Kidney epithelial cell (primary cell): ENCODE measurements at regions not wholly inside any gene's neighbourhood (a gene's known extent, or its start where the extent isn't known, plus 50 kb on each side); places are given as distances from the start of the nearest gene placed in this dataset.

Source experiments
- DNase-seq: peaks from one replicate; pipeline ENCODE4 v3.0.0-alpha.2; 2010; ENCODE audit warnings: low read depth
- H3K27me3 ChIP-seq: 2 replicates; pipeline ENCODE4 v1.6.0; 2011; ENCODE audit warnings: low read length; ENCODE audit not compliant: control insufficient read depth, insufficient read depth
- H3K36me3 ChIP-seq: 2 replicates; pipeline ENCODE4 v1.5.1; 2011; ENCODE audit warnings: low read length; ENCODE audit not compliant: control insufficient read depth, insufficient read depth
- H3K4me3 ChIP-seq: 2 replicates; pipeline ENCODE4 v1.5.1; 2011; ENCODE audit warnings: low read depth, mild to moderate bottlenecking, control low read depth, low read length
- TF ChIP-seq, protein P1 (sequence below): IDR thresholded peaks from 2 replicates; pipeline ENCODE4 v1.5.1; 2011; ENCODE audit warnings: mild to moderate bottlenecking, moderate library complexity, low read length, control low read depth, inconsistent platforms; ENCODE audit not compliant: insufficient read depth, poor library complexity, severe bottlenecking

DNA sequence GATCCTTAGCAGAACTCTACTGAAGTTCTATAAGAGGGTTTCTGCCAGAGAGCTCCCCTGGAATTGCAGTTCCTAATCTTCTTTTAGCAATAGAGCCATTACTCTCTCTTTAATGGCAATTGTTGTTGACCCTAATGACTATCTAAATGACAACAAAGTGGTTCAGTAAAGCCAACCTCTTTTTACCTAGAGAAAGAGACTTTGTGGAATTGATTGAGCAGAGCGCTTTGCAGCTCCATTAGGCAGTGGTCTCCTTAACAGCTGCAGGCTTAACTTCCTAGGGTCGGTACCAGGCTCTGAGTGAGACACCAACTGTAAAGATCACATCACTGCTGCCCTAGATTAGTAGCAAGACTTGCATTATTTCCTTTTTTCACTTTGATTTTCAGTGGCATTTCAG lies 1472.9 kb upstream of the TENM3 start:
- Histone ChIP-seq H3K36me3 (no peaks in the 10 kb centered on the region), H3K27me3 (no peaks in the 10 kb centered on the region), H3K4me3 (no peak overlapping the region)
- TF ChIP-seq, protein P1, sequence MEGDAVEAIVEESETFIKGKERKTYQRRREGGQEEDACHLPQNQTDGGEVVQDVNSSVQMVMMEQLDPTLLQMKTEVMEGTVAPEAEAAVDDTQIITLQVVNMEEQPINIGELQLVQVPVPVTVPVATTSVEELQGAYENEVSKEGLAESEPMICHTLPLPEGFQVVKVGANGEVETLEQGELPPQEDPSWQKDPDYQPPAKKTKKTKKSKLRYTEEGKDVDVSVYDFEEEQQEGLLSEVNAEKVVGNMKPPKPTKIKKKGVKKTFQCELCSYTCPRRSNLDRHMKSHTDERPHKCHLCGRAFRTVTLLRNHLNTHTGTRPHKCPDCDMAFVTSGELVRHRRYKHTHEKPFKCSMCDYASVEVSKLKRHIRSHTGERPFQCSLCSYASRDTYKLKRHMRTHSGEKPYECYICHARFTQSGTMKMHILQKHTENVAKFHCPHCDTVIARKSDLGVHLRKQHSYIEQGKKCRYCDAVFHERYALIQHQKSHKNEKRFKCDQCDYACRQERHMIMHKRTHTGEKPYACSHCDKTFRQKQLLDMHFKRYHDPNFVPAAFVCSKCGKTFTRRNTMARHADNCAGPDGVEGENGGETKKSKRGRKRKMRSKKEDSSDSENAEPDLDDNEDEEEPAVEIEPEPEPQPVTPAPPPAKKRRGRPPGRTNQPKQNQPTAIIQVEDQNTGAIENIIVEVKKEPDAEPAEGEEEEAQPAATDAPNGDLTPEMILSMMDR: no peak
- DNase-seq: no peak

GRCh38 chr4:180784940-180785339 lies 1458.3 kb upstream of the TENM3 start:
- Histone ChIP-seq H3K27me3 (no peaks in the 10 kb centered on the region), H3K4me3 (no peak overlapping the region), H3K36me3 (no peaks in the 10 kb centered on the region)
- DNase-seq: no peak
- TF ChIP-seq, protein P1: no peak

DNA sequence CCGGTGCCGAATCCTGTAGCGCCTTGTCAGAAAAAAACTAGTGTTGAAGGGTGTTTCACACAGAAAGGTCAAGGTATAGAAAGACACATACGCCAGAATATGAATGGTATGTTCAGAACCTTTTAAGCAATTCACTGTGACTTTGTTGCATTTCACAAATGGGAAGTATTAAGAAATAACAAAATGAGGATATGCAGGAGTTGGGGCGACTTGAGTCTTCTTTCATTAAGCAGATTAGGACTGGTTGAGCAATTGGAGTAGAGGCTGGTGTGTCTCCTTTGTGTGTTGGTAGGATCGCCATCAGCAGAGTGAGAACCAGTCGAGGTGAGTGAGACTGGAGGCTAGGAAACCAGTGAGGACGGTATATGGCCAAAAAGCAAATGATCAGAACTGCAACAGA lies 1454.5 kb upstream of the TENM3 start:
- Histone ChIP-seq H3K27me3 (no peaks in the 10 kb centered on the region), H3K36me3 (no peaks in the 10 kb centered on the region), H3K4me3 (no peak overlapping the region)
- TF ChIP-seq, protein P1: no peak
- DNase-seq: no peak

GRCh38 chr4:180789929-180790328 lies 1453.3 kb upstream of the TENM3 start:
- TF ChIP-seq, protein P1: no peak

DNA sequence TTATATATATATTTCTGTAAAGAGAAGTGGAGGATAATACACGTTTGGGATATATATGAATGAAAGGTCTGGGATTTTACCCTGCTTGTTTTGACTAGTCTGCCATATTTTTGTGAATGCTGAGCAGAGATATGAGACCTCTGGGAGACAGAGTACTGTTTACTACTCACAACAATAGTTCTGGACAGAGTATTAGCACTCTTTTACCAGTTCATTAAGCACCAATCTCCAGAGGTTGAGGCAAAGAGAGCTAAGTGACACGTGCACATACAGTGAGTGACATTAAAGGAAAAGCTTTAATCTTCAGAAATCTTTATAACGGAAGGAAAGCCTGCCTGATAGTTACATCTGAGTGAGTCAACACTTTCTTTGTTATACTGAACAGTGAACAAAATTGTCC lies 1452.7 kb upstream of the TENM3 start:
- Histone ChIP-seq H3K4me3 (no peak overlapping the region), H3K27me3 (no peaks in the 10 kb centered on the region), H3K36me3 (no peaks in the 10 kb centered on the region)
- TF ChIP-seq, protein P1: no peak
- no peak for DNase-seq

More at GRCh38 chr4:180789929-180790328, 1453.3 kb upstream of the TENM3 start:
- no peak overlapping the region for H3K4me3 ChIP-seq
- H3K27me3 ChIP-seq: no peaks in the 10 kb centered on the region
- H3K36me3 ChIP-seq: no peaks in the 10 kb centered on the region
- no peak for DNase-seq

GRCh38 chr4:180792541-180792940 lies 1450.7 kb upstream of the TENM3 start:
- TF ChIP-seq, protein P1: no peak
- H3K36me3 ChIP-seq: no peaks in the 10 kb centered on the region
- H3K4me3 ChIP-seq: no peak overlapping the region
- no peak for DNase-seq
- H3K27me3 ChIP-seq: no peaks in the 10 kb centered on the region
